Body of pancreas (tissue), 4 donors: ENCODE measurements at regions not wholly inside any gene's neighbourhood (a gene's known extent, or its start where the extent isn't known, plus 50 kb on each side); places are given as distances from the start of the nearest gene placed in this dataset.

Source experiments
- ATAC-seq: fragments of 150-250 bp; one replicate; pipeline ENCODE4 v1.9.1; 2016
- DNase-seq, 4 donors: peaks; one replicate each; pipeline ENCODE4 v3.0.0-alpha.2; 2019
- H3K27ac ChIP-seq, 4 donors: fragments of 200-600 bp; sonication (generic); 1 replicate in 3 of 4; 2 replicates in 1 of 4; pipeline versions ENCODE4 v1.5.1 to v1.6.1; 2016 to 2019; ENCODE audit warnings: mild to moderate bottlenecking in 1 of 4, mixed read lengths in 1 of 4, moderate library complexity in 1 of 4
- H3K27me3 ChIP-seq, 2 donors: fragments of 200-600 bp; sonication (generic); one replicate each; pipeline ENCODE4 v1.6.0; 2016; ENCODE audit warnings: mild to moderate bottlenecking in 1 of 2
- H3K36me3 ChIP-seq, 2 donors: fragments of 200-600 bp; sonication (generic); replicated peaks in 1 of 2; 2 replicates each; pipeline ENCODE4 v1.5.1; 2016; ENCODE audit warnings: low read depth in 2 of 2; ENCODE audit not compliant: insufficient read depth in 1 of 2
- H3K4me1 ChIP-seq: fragments of 200-600 bp; sonication (generic); one replicate; pipeline ENCODE4 v1.6.0; 2016
- H3K4me3 ChIP-seq, 2 donors: fragments of 200-600 bp; sonication (generic); 1 replicate in 1 of 2; 2 replicates in 1 of 2; pipeline ENCODE4 v1.5.1; 2016 to 2019
- H3K9me3 ChIP-seq, 3 donors: fragments of 200-600 bp; sonication (generic); 1 replicate in 2 of 3; 2 replicates in 1 of 3; pipeline ENCODE4 v1.5.1; 2016
- POLR2A ChIP-seq, 3 donors: fragments of 450-650 bp; IDR thresholded peaks; one replicate each; pipeline ENCODE4 v1.6.1; 2016; ENCODE audit warnings: antibody characterized with exemption in 3 of 3, mild to moderate bottlenecking in 2 of 3
- WGBS, 2 donors: methylation state at CpG; one replicate each; pipeline ENCODE4 v1.1.5; 2017; 5-methylcytosine and 5-hydroxymethylcytosine counted together
- intact Hi-C: fragments of 100-400 bp; cut with DNase I; formaldehyde crosslinking; loops from one replicate; pipeline ENCODE4 v1.15.1; 2023
- TF ChIP-seq, protein P1 (sequence below), 7 experiments: fragments of 450-650 bp in 4 of 7; fragments of 200-600 bp in 3 of 7; sonication (generic) in 3 of 7; IDR thresholded peaks; one replicate each; pipeline ENCODE4 v1.5.1; 2016 to 2019; ENCODE audit warnings: antibody characterized with exemption in 7 of 7

DNA sequence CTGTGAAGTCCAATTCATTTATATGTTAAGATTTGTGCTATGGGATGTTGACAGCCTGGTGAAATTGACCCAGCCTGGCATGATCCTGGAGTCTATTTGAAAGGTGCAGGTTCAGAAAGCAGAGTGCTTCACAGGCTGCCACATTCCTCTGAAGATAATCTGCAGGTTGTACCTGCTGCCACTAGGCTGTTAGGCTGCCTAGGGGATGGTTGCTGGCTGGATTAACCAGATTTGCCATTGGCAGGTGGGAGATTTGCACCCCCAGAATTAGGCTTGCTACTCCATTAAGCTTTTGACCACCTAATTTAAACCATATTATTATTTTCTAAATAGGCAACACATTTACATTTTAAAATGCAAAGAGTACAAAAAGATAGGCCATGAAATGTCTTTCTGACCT lies 85.8 kb upstream of the RASGRP1 start:
- no peak overlapping the region for H3K27ac ChIP-seq

DNA sequence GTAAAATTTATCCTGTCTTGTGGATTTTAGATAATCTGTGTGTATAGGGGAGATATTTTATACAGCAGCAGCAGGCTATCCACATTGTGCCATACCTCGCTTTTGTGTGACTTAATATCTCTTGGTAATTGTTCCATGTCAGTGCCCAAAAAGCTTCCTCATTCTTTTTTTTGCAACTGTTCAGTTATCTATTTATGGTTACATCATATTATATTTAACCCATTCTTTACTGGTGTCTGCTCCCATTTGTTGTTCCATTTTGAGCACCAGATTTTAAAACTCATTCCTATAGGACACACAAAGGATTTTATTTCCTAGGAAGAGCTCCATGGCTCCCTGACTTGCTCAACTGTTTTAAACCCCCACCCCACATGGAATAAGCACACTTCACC lies 86.3 kb upstream of the RASGRP1 start:
- H3K4me1 ChIP-seq: no peaks in the 10 kb centered on the region
- 36 to 71% methylated on average over 1 of the region's 1 CpG for WGBS, 2 donors
- no peaks in the 10 kb centered on the region for H3K9me3 ChIP-seq
- no peaks in the 10 kb centered on the region for H3K27me3 ChIP-seq
- no peaks in the 10 kb centered on the region for H3K36me3 ChIP-seq
- intact Hi-C loops: no loop called here
- DNase-seq (no peak), ATAC-seq (no peak)
- H3K27ac ChIP-seq: no peak overlapping the region
- no peak overlapping the region for H3K4me3 ChIP-seq
- TF ChIP-seq POLR2A (IDR thresholded peaks at IDR 0.05): no peak
- TF ChIP-seq, protein P1, sequence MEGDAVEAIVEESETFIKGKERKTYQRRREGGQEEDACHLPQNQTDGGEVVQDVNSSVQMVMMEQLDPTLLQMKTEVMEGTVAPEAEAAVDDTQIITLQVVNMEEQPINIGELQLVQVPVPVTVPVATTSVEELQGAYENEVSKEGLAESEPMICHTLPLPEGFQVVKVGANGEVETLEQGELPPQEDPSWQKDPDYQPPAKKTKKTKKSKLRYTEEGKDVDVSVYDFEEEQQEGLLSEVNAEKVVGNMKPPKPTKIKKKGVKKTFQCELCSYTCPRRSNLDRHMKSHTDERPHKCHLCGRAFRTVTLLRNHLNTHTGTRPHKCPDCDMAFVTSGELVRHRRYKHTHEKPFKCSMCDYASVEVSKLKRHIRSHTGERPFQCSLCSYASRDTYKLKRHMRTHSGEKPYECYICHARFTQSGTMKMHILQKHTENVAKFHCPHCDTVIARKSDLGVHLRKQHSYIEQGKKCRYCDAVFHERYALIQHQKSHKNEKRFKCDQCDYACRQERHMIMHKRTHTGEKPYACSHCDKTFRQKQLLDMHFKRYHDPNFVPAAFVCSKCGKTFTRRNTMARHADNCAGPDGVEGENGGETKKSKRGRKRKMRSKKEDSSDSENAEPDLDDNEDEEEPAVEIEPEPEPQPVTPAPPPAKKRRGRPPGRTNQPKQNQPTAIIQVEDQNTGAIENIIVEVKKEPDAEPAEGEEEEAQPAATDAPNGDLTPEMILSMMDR (IDR thresholded peaks at IDR 0.05): no peak

More for the DNA sequence above, 85.8 kb upstream of the RASGRP1 start:
- no peaks in the 10 kb centered on the region for H3K4me1 ChIP-seq
- TF ChIP-seq, protein P1 (IDR thresholded peaks at IDR 0.05): no peak
- no peak for TF ChIP-seq POLR2A (IDR thresholded peaks at IDR 0.05)
- no peaks in the 10 kb centered on the region for H3K9me3 ChIP-seq
- DNase-seq: no peak
- no peak overlapping the region for H3K4me3 ChIP-seq
- no peaks in the 10 kb centered on the region for H3K27me3 ChIP-seq
- no peak for ATAC-seq
- no peaks in the 10 kb centered on the region for H3K36me3 ChIP-seq
- intact Hi-C loops: no loop called here

DNA sequence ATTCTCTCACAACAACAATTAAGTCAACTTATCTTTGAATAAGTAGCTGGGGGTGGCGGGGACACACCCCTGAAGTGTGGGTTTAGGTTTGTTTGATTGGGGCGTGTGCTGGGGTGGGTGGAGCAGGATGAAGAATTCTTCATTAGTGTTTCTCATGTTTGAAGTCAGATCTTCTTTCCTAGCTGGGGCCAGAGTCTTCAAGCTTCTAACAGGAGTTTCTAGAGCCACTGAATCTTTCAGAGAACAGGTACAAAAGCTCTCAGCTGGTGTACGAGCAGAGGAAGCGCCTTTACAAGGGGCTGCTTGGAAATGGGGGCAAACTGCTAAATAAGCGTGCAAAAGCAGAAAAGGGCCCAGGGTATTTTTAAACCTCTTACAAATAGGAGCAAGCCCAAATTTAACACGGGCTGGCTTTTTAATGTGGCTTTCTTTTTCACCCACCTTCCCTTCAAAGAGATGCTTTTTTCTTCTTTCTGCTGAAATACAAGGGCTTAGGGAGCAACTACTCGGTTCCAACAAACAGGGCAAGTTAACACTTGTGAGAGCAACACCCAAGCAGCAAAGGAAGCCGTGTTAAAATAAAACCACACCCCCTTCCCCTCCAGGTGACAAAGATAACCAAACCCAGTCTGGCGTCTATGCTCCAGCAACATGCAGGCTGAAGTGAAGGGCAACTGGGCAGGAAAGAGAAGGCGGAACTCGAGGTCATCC lies 86.9 kb upstream of the RASGRP1 start:
- Histone ChIP-seq H3K27ac (no peak overlapping the region), H3K4me1 (no peaks in the 10 kb centered on the region), H3K36me3 (no peaks in the 10 kb centered on the region), H3K4me3 (no peak overlapping the region), H3K9me3 (no peaks in the 10 kb centered on the region), H3K27me3 (no peaks in the 10 kb centered on the region)
- TF ChIP-seq, protein P1 (IDR thresholded peaks at IDR 0.05): no peak
- TF ChIP-seq POLR2A (IDR thresholded peaks at IDR 0.05): no peak
- ATAC-seq (no peak), DNase-seq (no peak)
- intact Hi-C loops: no loop called here
- WGBS, 2 donors: 49 to 61% methylated on average over 11 of the region's 11 CpGs

DNA sequence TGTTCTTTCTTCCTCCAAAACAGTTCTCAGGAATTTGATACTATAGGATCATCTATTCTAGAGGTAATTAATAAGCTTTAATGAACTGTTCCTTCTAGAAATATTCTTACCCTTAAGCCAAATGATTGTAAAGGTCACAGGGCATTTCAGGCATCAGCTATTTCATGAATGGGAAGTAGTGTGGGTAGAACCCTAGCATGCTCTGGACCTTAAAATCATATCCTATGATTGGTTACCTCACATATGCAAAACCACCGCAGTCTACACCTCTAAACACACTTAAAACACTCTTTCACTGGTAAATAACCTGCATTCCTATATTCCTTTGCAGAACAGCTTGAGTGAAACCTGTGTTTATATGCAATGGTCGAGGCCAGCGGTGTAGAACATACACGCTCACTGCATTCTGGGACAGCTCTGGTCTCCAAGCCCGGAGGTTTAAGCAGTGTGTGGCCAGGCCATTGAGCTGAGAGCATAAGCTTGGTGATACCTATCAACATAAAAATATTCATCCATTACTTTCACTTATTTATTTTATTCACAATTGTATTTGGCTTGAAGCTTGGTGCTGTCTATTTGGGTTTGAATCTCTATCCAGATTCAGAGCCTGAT lies 87.7 kb upstream of the RASGRP1 start:
- TF ChIP-seq, protein P1 (IDR thresholded peaks at IDR 0.05): no peak
- TF ChIP-seq POLR2A (IDR thresholded peaks at IDR 0.05): no peak
- Histone ChIP-seq H3K4me3 (no peak overlapping the region), H3K36me3 (no peaks in the 10 kb centered on the region), H3K4me1 (no peaks in the 10 kb centered on the region), H3K9me3 (no peaks in the 10 kb centered on the region), H3K27ac (no peak overlapping the region), H3K27me3 (no peaks in the 10 kb centered on the region)
- no peak for ATAC-seq
- WGBS, 2 donors: 86% methylated on average over 5 of the region's 5 CpGs
- DNase-seq: no peak
- intact Hi-C loops: no loop called here

DNA sequence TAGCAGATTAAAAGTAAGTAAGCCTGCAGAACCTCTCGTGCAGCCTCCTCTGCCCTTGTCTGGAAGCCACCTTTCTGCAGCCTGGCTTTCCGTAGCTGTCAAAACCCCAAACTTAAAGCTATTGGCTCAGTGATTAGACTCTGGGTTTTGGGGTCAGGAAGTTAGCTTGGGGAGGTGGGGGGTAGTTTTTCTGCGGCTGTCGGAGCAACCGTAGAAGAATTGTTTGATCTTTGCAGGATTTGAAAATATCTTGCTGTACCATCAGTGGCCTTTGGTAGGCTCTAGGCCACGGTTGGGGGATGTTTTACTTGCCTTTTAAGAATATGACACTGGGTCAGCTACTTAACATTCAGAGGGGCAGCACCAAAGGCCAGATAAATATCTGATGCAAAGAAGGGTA lies 88.4 kb upstream of the RASGRP1 start:
- Histone ChIP-seq H3K27ac (no peak overlapping the region), H3K4me1 (no peaks in the 10 kb centered on the region), H3K4me3 (no peak overlapping the region), H3K9me3 (no peaks in the 10 kb centered on the region), H3K27me3 (no peaks in the 10 kb centered on the region), H3K36me3 (no peaks in the 10 kb centered on the region)
- intact Hi-C loops: no loop called here
- WGBS, 2 donors: 60 to 77% methylated on average over 6 of the region's 6 CpGs
- ATAC-seq (no peak), DNase-seq (no peak)
- TF ChIP-seq, protein P1 (IDR thresholded peaks at IDR 0.05): no peak
- TF ChIP-seq POLR2A (IDR thresholded peaks at IDR 0.05): no peak
